ENCODE measurements at regions not wholly inside any gene's neighbourhood (a gene's known extent, or its start where the extent isn't known, plus 50 kb on each side); places are given as distances from the start of the nearest gene placed in this dataset.

DNA sequence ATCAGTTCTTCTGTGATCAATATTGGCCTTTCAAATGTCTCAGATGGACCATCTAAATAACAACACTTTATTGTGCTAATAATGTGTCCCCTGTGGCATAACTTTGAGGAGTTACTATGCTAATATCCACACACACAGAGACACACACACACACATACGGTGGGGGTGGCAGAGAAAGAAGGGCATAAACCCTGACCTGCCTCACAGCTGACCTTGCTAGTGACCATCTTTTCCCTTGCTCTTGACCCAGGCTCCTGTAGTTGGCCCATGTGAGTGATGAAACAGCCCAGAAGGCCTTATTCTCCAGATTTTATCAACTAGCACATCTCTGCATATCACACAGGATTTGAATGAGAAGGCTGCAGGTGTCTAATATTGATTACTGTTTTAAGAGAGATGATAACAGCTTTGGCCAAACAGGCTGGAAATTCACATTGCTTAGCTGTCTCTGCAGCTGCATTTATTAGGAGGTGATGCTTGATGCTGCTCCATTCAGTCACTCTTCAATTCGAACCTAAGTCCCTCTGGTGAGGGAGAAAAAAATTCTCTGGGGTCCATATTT is 176.4 kb downstream of the ACTR3 start:
- no peak for DNase-seq (ENCODE audit: extremely low read depth, insufficient read length)
- Histone ChIP-seq H3K36me3 (ENCODE audit: control insufficient read depth, insufficient read depth, low read length) (no peaks in the 10 kb centered on the region), H3K27me3 (replicated peaks; ENCODE audit: control insufficient read depth, insufficient read depth, low read length) (no peaks in the 10 kb centered on the region), H3K4me3 (replicated peaks; ENCODE audit: low read depth, low read length) (no peak overlapping the region)
- TF ChIP-seq, protein P1, sequence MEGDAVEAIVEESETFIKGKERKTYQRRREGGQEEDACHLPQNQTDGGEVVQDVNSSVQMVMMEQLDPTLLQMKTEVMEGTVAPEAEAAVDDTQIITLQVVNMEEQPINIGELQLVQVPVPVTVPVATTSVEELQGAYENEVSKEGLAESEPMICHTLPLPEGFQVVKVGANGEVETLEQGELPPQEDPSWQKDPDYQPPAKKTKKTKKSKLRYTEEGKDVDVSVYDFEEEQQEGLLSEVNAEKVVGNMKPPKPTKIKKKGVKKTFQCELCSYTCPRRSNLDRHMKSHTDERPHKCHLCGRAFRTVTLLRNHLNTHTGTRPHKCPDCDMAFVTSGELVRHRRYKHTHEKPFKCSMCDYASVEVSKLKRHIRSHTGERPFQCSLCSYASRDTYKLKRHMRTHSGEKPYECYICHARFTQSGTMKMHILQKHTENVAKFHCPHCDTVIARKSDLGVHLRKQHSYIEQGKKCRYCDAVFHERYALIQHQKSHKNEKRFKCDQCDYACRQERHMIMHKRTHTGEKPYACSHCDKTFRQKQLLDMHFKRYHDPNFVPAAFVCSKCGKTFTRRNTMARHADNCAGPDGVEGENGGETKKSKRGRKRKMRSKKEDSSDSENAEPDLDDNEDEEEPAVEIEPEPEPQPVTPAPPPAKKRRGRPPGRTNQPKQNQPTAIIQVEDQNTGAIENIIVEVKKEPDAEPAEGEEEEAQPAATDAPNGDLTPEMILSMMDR (IDR thresholded peaks at IDR 0.05; ENCODE audit: insufficient read depth, low read length, poor library complexity, severe bottlenecking): no peak

DNA sequence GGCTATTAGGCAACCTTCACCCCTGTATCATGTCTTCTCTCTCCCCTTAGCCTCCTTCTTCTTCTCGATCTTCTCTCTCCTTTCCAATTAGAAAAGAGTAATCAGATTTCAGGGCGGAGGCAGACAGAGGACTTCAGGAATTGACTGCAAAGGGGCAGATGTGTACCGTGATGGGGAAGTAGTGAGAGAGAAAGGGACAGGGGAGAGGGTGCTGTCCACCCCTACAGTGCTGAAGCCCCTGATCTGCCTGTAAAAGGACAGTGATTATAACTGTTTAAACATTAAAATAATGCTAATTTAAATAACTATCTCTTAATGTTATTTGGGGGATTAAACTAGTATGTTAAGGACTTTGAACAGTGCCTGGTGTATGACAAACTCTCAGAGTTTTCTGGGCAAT is 178.5 kb downstream of the ACTR3 start:
- H3K27me3 ChIP-seq (replicated peaks; ENCODE audit: control insufficient read depth, insufficient read depth, low read length): no peaks in the 10 kb centered on the region
- no peak for DNase-seq (ENCODE audit: extremely low read depth, insufficient read length)
- no peak overlapping the region for H3K4me3 ChIP-seq (replicated peaks; ENCODE audit: low read depth, low read length)
- H3K36me3 ChIP-seq (ENCODE audit: control insufficient read depth, insufficient read depth, low read length): no peaks in the 10 kb centered on the region
- TF ChIP-seq, protein P1 (IDR thresholded peaks at IDR 0.05; ENCODE audit: insufficient read depth, low read length, poor library complexity, severe bottlenecking): no peak

DNA sequence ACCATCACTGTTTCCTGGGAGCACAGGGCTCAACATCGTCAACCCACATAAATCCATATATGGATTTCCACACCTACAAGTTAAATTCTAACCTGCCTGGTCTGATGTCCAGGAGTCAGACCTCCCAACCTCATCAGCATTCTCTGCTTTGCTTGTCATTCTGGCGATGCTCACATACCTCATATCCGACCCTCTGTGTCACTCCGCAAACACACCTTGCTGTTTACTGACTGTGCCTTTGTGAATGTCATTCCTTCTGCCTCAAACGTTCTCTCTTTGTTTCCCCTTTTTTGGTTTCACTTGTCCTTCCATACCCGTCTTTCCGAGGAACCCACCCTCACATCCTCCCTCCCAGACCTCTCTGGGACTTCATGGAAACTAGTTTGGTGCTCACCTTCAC is 187.1 kb downstream of the ACTR3 start:
- Histone ChIP-seq H3K4me3 (replicated peaks; ENCODE audit: low read depth, low read length) (no peak overlapping the region), H3K36me3 (ENCODE audit: control insufficient read depth, insufficient read depth, low read length) (no peaks in the 10 kb centered on the region), H3K27me3 (replicated peaks; ENCODE audit: control insufficient read depth, insufficient read depth, low read length) (no peaks in the 10 kb centered on the region; the same call in 1 of the 2 replicates)
- no peak for DNase-seq (ENCODE audit: extremely low read depth, insufficient read length)
- TF ChIP-seq, protein P1 (IDR thresholded peaks at IDR 0.05; ENCODE audit: insufficient read depth, low read length, poor library complexity, severe bottlenecking): no peak

DNA sequence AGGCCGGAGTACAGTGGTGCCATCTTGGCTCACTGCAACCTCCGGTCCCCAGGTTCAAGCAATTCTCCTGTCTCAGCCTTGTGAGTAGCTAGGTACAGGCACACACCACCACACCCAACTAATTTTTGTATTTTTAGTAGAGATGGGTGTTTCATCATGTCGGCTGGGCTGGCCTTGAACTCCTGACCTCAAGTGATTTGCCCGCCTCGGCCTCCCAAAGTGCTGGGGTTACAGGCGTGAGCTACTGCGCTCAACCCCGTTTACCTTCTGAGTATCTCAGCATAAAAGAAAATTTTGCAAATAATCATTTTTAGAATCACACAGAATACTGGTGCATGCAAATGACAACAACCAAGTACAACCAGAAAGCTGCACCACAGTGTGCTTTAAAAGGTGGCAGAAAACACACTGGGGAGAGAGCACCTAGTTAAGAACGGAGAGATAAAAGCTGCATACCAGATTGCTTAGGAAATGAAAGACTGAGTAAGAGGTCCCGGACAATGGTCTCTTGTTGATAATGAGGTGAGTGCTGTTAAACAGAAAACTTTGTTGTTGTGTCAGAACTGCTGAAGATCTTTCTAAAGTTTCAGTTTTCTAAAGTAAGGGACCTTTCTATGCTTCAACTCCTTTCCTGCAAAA is 189.6 kb downstream of the ACTR3 start:
- no peak for DNase-seq (ENCODE audit: extremely low read depth, insufficient read length)
- Histone ChIP-seq H3K27me3 (replicated peaks; ENCODE audit: control insufficient read depth, insufficient read depth, low read length) (no peaks in the 10 kb centered on the region; the same call in 1 of the 2 replicates), H3K4me3 (replicated peaks; ENCODE audit: low read depth, low read length) (no peak overlapping the region), H3K36me3 (ENCODE audit: control insufficient read depth, insufficient read depth, low read length) (no peaks in the 10 kb centered on the region)
- TF ChIP-seq, protein P1 (IDR thresholded peaks at IDR 0.05; ENCODE audit: insufficient read depth, low read length, poor library complexity, severe bottlenecking): no peak

DNA sequence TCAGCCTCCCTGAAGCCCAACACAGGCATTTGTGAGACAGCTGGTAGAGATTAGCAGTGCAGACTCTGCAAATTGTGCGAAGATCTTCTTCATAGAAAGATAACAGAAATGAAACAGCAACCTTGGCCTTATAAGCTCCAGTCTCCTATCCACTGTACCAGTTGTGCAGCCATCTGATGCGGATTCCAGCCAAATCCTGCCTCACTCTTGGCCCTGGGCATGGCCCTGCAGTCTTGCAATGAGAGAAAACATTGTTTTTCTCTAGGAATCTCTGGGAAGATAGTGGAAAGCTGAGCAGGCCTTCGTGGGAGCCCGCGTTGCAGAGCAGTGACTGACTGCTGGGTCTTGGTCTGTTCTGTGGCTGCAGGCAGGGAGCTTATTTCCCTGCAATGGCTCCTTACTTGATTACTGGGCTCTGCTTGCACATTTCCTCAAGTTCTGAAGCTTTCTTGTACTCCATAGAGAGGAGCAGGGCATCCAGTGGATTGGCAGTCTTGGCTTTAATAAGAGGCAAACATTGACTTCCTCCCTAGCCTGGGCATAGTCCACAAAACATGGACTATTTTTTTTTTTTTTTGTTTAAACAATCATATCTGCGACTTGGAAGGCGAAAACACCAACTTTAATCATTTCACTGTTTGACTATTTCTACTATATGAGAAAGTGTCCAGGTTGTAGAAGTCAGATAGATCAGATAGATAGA is 193.0 kb downstream of the ACTR3 start:
- DNase-seq (ENCODE audit: extremely low read depth, insufficient read length): no peak
- Histone ChIP-seq H3K4me3 (replicated peaks; ENCODE audit: low read depth, low read length) (no peak overlapping the region), H3K36me3 (ENCODE audit: control insufficient read depth, insufficient read depth, low read length) (no peaks in the 10 kb centered on the region), H3K27me3 (replicated peaks; ENCODE audit: control insufficient read depth, insufficient read depth, low read length) (no peaks in the 10 kb centered on the region)
- TF ChIP-seq, protein P1 (IDR thresholded peaks at IDR 0.05; ENCODE audit: insufficient read depth, low read length, poor library complexity, severe bottlenecking): no peak

All from GM06990 (cell line).